Ascending aorta (tissue), 2 donors: ENCODE measurements at regions not wholly inside any gene's neighbourhood (a gene's known extent, or its start where the extent isn't known, plus 50 kb on each side); places are given as distances from the start of the nearest gene placed in this dataset.

Source experiments
- DNase-seq, 2 donors: peaks; one replicate each; pipeline ENCODE4 v3.0.0-alpha.2; 2019; ENCODE audit warnings: low spot score in 2 of 2
- H3K27ac ChIP-seq, 2 donors: fragments of 200-600 bp; sonication (generic); one replicate each; pipeline ENCODE4 v1.5.1; 2016 to 2017; ENCODE audit warnings: mild to moderate bottlenecking in 1 of 2
- H3K27me3 ChIP-seq: fragments of 200-600 bp; sonication (generic); one replicate; pipeline ENCODE4 v1.5.1; 2017
- H3K36me3 ChIP-seq, 2 donors: fragments of 200-600 bp; sonication (generic); one replicate each; pipeline ENCODE4 v1.5.1; 2016
- H3K4me1 ChIP-seq, 2 donors: fragments of 200-600 bp; sonication (generic); one replicate each; pipeline ENCODE4 v1.5.1; 2016 to 2017; ENCODE audit warnings: mild to moderate bottlenecking in 1 of 2
- H3K4me3 ChIP-seq, 2 donors: fragments of 200-600 bp; sonication (generic); one replicate each; pipeline ENCODE4 v1.5.1; 2016 to 2017; ENCODE audit warnings: mild to moderate bottlenecking in 1 of 2
- H3K9me3 ChIP-seq, 2 donors: fragments of 200-600 bp; sonication (generic); one replicate each; pipeline ENCODE4 v1.5.1; 2016
- intact Hi-C: fragments of 100-400 bp; cut with DNase I; formaldehyde crosslinking; loops from one replicate; pipeline ENCODE4 v1.15.1; 2023
- TF ChIP-seq, protein P1 (sequence below), 3 experiments: fragments of 200-600 bp in 2 of 3; fragments of 450-650 bp in 1 of 3; sonication (generic) in 2 of 3; IDR thresholded peaks; one replicate each; pipeline ENCODE4 v1.5.1; 2016 to 2019; ENCODE audit warnings: antibody characterized with exemption in 3 of 3, mild to moderate bottlenecking in 1 of 3, moderate library complexity in 1 of 3

DNA sequence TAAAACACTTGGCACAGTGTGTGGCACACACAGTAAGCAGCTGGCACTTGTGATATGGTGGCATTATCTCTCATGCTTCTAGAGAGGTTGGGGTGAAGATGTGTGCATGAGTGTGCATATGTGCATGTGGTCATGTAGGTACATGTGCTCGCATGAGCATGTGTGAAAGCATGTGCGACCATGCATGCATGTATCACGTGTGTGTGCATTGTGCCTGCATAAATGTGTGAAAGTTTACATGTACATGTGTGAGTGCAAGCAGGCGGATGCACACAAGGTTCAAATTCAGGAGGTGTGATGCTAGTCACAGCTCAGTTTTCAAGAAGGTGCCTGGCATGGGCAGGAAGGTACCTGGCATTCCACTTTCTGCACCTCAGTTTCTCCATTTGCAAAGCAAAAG, 59.0 kb upstream of the UQCRFS1 start:
- no peak overlapping the region for H3K27ac ChIP-seq
- intact Hi-C loops = no loop called here
- no peaks in the 10 kb centered on the region for H3K4me1 ChIP-seq
- no peak overlapping the region for H3K4me3 ChIP-seq
- TF ChIP-seq, protein P1, sequence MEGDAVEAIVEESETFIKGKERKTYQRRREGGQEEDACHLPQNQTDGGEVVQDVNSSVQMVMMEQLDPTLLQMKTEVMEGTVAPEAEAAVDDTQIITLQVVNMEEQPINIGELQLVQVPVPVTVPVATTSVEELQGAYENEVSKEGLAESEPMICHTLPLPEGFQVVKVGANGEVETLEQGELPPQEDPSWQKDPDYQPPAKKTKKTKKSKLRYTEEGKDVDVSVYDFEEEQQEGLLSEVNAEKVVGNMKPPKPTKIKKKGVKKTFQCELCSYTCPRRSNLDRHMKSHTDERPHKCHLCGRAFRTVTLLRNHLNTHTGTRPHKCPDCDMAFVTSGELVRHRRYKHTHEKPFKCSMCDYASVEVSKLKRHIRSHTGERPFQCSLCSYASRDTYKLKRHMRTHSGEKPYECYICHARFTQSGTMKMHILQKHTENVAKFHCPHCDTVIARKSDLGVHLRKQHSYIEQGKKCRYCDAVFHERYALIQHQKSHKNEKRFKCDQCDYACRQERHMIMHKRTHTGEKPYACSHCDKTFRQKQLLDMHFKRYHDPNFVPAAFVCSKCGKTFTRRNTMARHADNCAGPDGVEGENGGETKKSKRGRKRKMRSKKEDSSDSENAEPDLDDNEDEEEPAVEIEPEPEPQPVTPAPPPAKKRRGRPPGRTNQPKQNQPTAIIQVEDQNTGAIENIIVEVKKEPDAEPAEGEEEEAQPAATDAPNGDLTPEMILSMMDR (IDR thresholded peaks at IDR 0.05) = no peak
- H3K27me3 ChIP-seq = no peaks in the 10 kb centered on the region
- H3K9me3 ChIP-seq = no peaks in the 10 kb centered on the region
- H3K36me3 ChIP-seq = no peaks in the 10 kb centered on the region
- DNase-seq = no peak

DNA sequence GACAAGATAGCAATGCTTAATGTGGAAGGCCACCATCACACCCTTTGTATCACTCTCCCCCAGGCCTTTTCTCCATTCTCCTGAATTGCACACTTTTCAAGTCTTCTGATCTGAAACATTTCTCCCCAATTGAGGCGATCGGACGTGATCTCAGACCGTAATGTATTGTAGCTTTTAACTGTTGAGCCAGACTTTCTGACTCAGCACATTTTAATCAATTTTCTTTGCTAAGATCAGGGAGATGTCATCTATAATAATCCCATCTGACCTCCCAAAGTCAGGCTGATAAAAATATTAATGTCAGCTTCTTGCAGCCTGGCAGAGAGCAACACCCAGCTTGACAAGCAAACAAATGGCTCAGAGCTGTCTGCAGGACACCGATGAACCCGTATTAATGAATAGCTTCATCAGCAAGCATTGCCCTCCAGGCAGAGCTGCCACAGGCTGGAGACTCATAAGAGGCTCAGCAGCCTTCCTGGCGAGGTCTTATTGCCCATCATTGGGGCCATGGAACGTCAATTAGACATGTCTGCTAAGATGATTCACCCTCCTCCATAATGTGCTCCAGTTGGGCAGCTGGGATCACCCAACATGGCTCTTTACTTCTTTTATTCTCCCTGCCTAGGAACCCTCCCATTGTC, 60.2 kb upstream of the UQCRFS1 start:
- Histone ChIP-seq H3K9me3 (no peaks in the 10 kb centered on the region), H3K27ac (no peak overlapping the region), H3K4me1 (no peaks in the 10 kb centered on the region), H3K27me3 (no peaks in the 10 kb centered on the region), H3K36me3 (no peaks in the 10 kb centered on the region), H3K4me3 (no peak overlapping the region)
- no peak for DNase-seq
- intact Hi-C loops = no loop called here
- TF ChIP-seq, protein P1 (IDR thresholded peaks at IDR 0.05) = no peak

DNA sequence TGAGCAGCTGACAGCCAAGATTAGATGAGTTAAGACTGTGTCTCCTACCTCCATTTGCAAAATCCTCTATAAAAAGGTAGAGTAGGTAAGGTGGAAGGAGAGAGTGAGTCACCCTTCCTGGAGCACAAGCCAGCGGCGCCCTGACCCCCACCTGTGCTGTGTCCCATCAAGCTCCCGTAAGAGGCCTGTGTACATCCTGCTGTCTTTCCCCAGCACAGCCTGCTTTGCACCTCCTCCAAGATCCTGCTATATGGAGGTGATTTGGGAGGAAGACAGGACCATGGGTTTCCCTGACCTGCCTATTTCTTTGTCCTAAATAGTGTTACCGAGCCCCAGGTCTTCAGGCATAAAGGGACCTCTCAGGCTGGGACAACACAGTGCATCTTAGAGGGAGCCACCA, 62.3 kb upstream of the UQCRFS1 start:
- no peak overlapping the region for H3K27ac ChIP-seq
- intact Hi-C loops = no loop called here
- no peaks in the 10 kb centered on the region for H3K9me3 ChIP-seq
- no peaks in the 10 kb centered on the region for H3K4me1 ChIP-seq
- H3K36me3 ChIP-seq = no peaks in the 10 kb centered on the region
- H3K27me3 ChIP-seq = no peaks in the 10 kb centered on the region
- TF ChIP-seq, protein P1 (IDR thresholded peaks at IDR 0.05) = no peak
- no peak overlapping the region for H3K4me3 ChIP-seq
- no peak for DNase-seq

DNA sequence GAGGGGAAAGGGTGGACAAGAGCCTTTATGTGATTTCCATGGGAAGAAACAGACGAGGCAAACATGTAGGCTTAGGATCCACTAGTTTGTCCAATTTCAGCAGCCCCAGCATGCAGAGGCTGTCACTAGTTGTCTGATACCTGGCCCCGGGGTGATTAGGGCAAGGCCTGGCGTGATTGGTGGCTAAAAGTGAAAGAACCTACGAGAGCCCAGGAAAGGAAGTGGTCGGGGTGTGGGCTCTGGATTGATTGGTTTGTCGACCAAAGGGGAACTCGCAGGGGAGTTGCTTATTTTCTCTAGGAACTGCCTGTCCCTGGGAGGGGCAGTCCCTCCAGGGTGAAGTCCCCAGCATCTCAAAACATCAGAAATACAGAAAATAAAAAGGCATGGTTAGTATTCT, 64.2 kb upstream of the UQCRFS1 start:
- Histone ChIP-seq H3K36me3 (no peaks in the 10 kb centered on the region), H3K27me3 (no peaks in the 10 kb centered on the region), H3K9me3 (no peaks in the 10 kb centered on the region), H3K4me3 (no peak overlapping the region), H3K27ac (no peak overlapping the region), H3K4me1 (no peaks in the 10 kb centered on the region)
- intact Hi-C loops = no loop called here
- TF ChIP-seq, protein P1 (IDR thresholded peaks at IDR 0.05) = no peak
- DNase-seq = no peak

DNA sequence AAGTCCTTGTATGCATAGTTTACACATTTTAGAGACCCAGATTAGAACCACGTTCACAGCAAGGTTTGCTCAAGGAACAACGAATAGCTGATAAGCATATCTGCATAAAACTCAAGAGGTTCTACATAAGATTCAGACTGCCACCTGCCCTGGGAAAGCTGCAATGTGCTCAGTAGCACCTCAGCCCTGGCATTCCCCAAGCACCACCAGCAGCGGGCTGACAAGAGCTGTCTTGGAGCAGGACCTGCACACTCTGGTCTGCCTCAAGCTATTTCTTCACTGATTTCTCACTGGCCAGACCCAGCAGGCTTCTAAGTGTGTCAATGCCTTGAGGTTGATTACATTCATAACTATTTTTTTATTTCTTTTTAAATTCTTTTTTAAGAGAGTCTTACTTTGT, 65.8 kb upstream of the UQCRFS1 start:
- intact Hi-C loops = no loop called here
- H3K4me1 ChIP-seq = no peaks in the 10 kb centered on the region
- no peak for DNase-seq
- no peak overlapping the region for H3K27ac ChIP-seq
- no peaks in the 10 kb centered on the region for H3K36me3 ChIP-seq
- H3K27me3 ChIP-seq = no peaks in the 10 kb centered on the region
- TF ChIP-seq, protein P1 (IDR thresholded peaks at IDR 0.05) = no peak
- no peak overlapping the region for H3K4me3 ChIP-seq
- H3K9me3 ChIP-seq = no peaks in the 10 kb centered on the region

DNA sequence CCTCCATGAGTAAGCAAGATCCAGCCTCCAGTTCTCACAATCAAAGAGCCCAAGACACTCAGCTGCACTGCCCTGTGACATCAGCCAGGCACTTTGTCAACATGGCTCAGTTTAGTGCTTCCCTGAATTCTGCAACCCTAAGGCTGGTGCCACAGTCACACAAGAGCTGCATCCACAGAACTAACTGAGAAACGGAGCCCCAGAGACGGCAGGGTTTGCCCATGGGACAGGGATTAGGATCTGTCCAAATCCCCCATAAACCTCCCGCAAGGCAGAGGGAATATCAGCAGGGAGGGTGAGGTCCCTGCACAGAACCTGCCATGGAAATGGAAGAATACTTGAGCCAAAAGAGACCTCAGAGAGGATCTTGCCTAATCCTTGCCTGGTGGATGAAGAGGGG, 70.4 kb upstream of the UQCRFS1 start:
- no peaks in the 10 kb centered on the region for H3K9me3 ChIP-seq
- DNase-seq = no peak
- TF ChIP-seq, protein P1 (IDR thresholded peaks at IDR 0.05) = no peak
- H3K27ac ChIP-seq = no peak overlapping the region
- no peaks in the 10 kb centered on the region for H3K4me1 ChIP-seq
- no peaks in the 10 kb centered on the region for H3K36me3 ChIP-seq
- intact Hi-C loops = no loop called here
- no peaks in the 10 kb centered on the region for H3K27me3 ChIP-seq
- no peak overlapping the region for H3K4me3 ChIP-seq
